Gastrocnemius medialis (tissue), 4 donors: ENCODE measurements at regions not wholly inside any gene's neighbourhood (a gene's known extent, or its start where the extent isn't known, plus 50 kb on each side); places are given as distances from the start of the nearest gene placed in this dataset.

Experiments used
- CTCF ChIP-seq, 5 experiments: fragments of 450-650 bp in 3 of 5; fragments of 200-600 bp in 2 of 5; sonication (generic) in 2 of 5; IDR thresholded peaks in 4 of 5; conservative IDR thresholded peaks in 1 of 5; 1 replicate in 4 of 5; 2 replicates in 1 of 5; pipeline ENCODE4 v1.5.1; 2016 to 2019; ENCODE audit warnings: antibody characterized with exemption in 5 of 5, mild to moderate bottlenecking in 3 of 5, moderate library complexity in 3 of 5
- POLR2A ChIP-seq, 2 donors: fragments of 450-650 bp; IDR thresholded peaks; one replicate each; pipeline ENCODE4 v1.6.1; 2017; ENCODE audit warnings: antibody characterized with exemption in 2 of 2, mild to moderate bottlenecking in 2 of 2, moderate library complexity in 2 of 2

- TF ChIP-seq CTCF (IDR thresholded peaks at IDR 0.05 in 4 of 5, conservative IDR thresholded peaks at IDR 0.05 in 1 of 5) (no peak), POLR2A (IDR thresholded peaks at IDR 0.05) (no peak)
These were observed 268.3 kb downstream of the HIVEP2 start for GRCh38 chr6:142676647-142677192.
